ENCODE measurements at regions not wholly inside any gene's neighbourhood (a gene's known extent, or its start where the extent isn't known, plus 50 kb on each side); places are given as distances from the start of the nearest gene placed in this dataset.

- no peak for DNase-seq
- Histone ChIP-seq H3K9me3 (no peaks in the 10 kb centered on the region), H3K4me3 (no peak overlapping the region), H3K36me3 (no peaks in the 10 kb centered on the region), H3K27ac (no peak overlapping the region), H3K27me3 (replicated peaks in 1 of 7) (peaks cover 0 to 35% (median 0%) of the 10 kb centered on the region in 7 donors), H3K4me1 (no peaks in the 10 kb centered on the region)
- 90 to 97% (median 95%) methylated on average over 9 of the region's 9 CpGs for WGBS, 5 donors
- TF ChIP-seq POLR2A (IDR thresholded peaks at IDR 0.05), result no peak
- no peak for TF ChIP-seq POLR2AphosphoS5 (IDR thresholded peaks at IDR 0.05)
- TF ChIP-seq CTCF (IDR thresholded peaks at IDR 0.05 in 8 of 11, conservative IDR thresholded peaks at IDR 0.05 in 3 of 11), result no peak
- intact Hi-C loops (cut with DNase I; ENCODE audit: low total_unique reads), result no loop called here
These were observed 173.5 kb upstream of the AGAP1 start for GRCh38 chr2:235320326-235320725.

GRCh38 chr2:235324324-235324723 lies 169.5 kb upstream of the AGAP1 start:
- Histone ChIP-seq H3K4me3 (no peak overlapping the region), H3K36me3 (no peaks in the 10 kb centered on the region), H3K4me1 (no peaks in the 10 kb centered on the region), H3K27ac (no peak overlapping the region), H3K9me3 (no peaks in the 10 kb centered on the region), H3K27me3 (replicated peaks in 1 of 7) (peaks cover 0 to 40% (median 0%) of the 10 kb centered on the region in 7 donors)
- intact Hi-C loops (cut with DNase I; ENCODE audit: low total_unique reads), result no loop called here
- no peak for DNase-seq
- no peak for TF ChIP-seq CTCF (IDR thresholded peaks at IDR 0.05 in 8 of 11, conservative IDR thresholded peaks at IDR 0.05 in 3 of 11)
- TF ChIP-seq POLR2AphosphoS5 (IDR thresholded peaks at IDR 0.05), result no peak
- WGBS, 5 donors, result 35 to 47% (median 44%) methylated on average over 8 to 9 of the region's 9 CpGs

- 66 to 81% (median 74%) methylated on average over 6 of the region's 6 CpGs for WGBS, 5 donors
- H3K4me1 ChIP-seq, result no peaks in the 10 kb centered on the region
- H3K27me3 ChIP-seq (replicated peaks in 1 of 7), result peaks cover 0 to 40% (median 0%) of the 10 kb centered on the region in 7 donors
- DNase-seq, result no peak
- H3K4me3 ChIP-seq, result no peak overlapping the region
- H3K36me3 ChIP-seq, result no peaks in the 10 kb centered on the region
- intact Hi-C loops (cut with DNase I; ENCODE audit: low total_unique reads), result no loop called here
- no peak overlapping the region for H3K27ac ChIP-seq
- no peak for TF ChIP-seq POLR2AphosphoS5 (IDR thresholded peaks at IDR 0.05)
- TF ChIP-seq POLR2A (IDR thresholded peaks at IDR 0.05), result no peak
- no peak for TF ChIP-seq CTCF (IDR thresholded peaks at IDR 0.05 in 8 of 11, conservative IDR thresholded peaks at IDR 0.05 in 3 of 11)
- no peaks in the 10 kb centered on the region for H3K9me3 ChIP-seq
These were observed 168.7 kb upstream of the AGAP1 start for GRCh38 chr2:235325151-235325550.

GRCh38 chr2:235328991-235329390 lies 164.9 kb upstream of the AGAP1 start:
- H3K27ac ChIP-seq, result no peak overlapping the region
- peaks cover 0 to 25% (median 0%) of the 10 kb centered on the region in 7 donors for H3K27me3 ChIP-seq (replicated peaks in 1 of 7)
- TF ChIP-seq CTCF (IDR thresholded peaks at IDR 0.05 in 8 of 11, conservative IDR thresholded peaks at IDR 0.05 in 3 of 11) (no peak), POLR2A (IDR thresholded peaks at IDR 0.05) (no peak), POLR2AphosphoS5 (IDR thresholded peaks at IDR 0.05) (no peak)
- no peaks in the 10 kb centered on the region for H3K36me3 ChIP-seq
- DNase-seq, result no peak
- intact Hi-C loops (cut with DNase I; ENCODE audit: low total_unique reads), result no loop called here
- no peak overlapping the region for H3K4me3 ChIP-seq
- H3K9me3 ChIP-seq, result peaks cover 0 to 7% (median 0%) of the 10 kb centered on the region in 8 donors
- no peaks in the 10 kb centered on the region for H3K4me1 ChIP-seq
- 60 to 100% (median 82%) methylated on average over 1 of the region's 1 CpG for WGBS, 5 donors

All from spleen (tissue), 11 donors.